A673 (cell line): ENCODE measurements at regions not wholly inside any gene's neighbourhood (a gene's known extent, or its start where the extent isn't known, plus 50 kb on each side); places are given as distances from the start of the nearest gene placed in this dataset.

Experiments used
- EZH2 ChIP-seq: fragments of 200-600 bp; sonication (generic); IDR thresholded peaks from 2 replicates; pipeline ENCODE4 v1.6.1; 2017; ENCODE audit warnings: borderline replicate concordance, low read depth, mild to moderate bottlenecking, mixed read lengths, antibody characterized with exemption, low read length; ENCODE audit not compliant: poor library complexity, severe bottlenecking
- TF ChIP-seq, protein P1 (sequence below): fragments of 300-800, 200-600 bp; sonication (generic); conservative IDR thresholded peaks from 2 replicates; pipeline ENCODE4 v1.5.1; 2017; ENCODE audit warnings: low read depth, mild to moderate bottlenecking, antibody characterized with exemption, low read length, moderate library complexity, mixed read lengths

DNA sequence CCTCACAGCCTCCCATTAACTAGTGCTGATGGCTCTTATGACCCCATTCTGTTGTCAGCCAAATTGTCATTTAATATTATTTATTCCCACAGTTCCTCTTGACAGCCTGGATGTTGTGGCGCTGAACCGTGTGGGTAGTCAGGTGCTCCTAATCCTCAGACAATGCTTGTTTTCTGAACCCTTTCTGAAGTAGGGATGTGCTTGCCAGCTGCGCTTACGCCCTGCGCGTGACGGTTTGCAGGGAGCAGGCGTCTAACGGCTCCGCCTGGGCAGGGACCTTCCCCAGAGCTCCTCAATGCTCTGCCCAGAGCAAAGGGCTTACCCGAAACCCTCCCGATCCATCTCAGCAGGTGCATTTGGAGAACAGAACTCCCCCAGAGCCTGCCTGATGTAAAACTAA, 358.2 kb upstream of the MYT1L start:
- TF ChIP-seq, protein P1, sequence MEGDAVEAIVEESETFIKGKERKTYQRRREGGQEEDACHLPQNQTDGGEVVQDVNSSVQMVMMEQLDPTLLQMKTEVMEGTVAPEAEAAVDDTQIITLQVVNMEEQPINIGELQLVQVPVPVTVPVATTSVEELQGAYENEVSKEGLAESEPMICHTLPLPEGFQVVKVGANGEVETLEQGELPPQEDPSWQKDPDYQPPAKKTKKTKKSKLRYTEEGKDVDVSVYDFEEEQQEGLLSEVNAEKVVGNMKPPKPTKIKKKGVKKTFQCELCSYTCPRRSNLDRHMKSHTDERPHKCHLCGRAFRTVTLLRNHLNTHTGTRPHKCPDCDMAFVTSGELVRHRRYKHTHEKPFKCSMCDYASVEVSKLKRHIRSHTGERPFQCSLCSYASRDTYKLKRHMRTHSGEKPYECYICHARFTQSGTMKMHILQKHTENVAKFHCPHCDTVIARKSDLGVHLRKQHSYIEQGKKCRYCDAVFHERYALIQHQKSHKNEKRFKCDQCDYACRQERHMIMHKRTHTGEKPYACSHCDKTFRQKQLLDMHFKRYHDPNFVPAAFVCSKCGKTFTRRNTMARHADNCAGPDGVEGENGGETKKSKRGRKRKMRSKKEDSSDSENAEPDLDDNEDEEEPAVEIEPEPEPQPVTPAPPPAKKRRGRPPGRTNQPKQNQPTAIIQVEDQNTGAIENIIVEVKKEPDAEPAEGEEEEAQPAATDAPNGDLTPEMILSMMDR, result no peak
- no peak for TF ChIP-seq EZH2
